K562 (cell line): ENCODE measurements at regions not wholly inside any gene's neighbourhood (a gene's known extent, or its start where the extent isn't known, plus 50 kb on each side); places are given as distances from the start of the nearest gene placed in this dataset.

Source experiments
- ATAC-seq: fragments of 200-7000 bp; cut with Tn5 transposase; 3 replicates; pipeline ENCODE4 v1.9.1; 2020; ENCODE audit warnings: moderate library complexity
- BruUV-seq: library from RNA; stranded (reverse); fragments of 400-500 nt; replicated peaks from 2 replicates; lab custom pipeline; 2021; lab: Mats Ljungman, UMichigan
- CTCF ChIA-PET: fragments of 300-600 bp; formaldehyde crosslinking; extraction: SDS; loops from one replicate; lab custom pipeline; 2021; ENCODE audit warnings: low intra/inter-chr PET ratio; lab: Yijun Ruan, JAX
- POLR2A ChIA-PET: fragments of 300-600, 350-650 bp; sonication (Branson Sonifier 250); formaldehyde crosslinking; extraction: SDS; loops from one replicate; lab custom pipeline; 2021; ENCODE audit warnings: antibody characterized with exemption, inconsistent platforms; lab: Yijun Ruan, JAX
- DNase-seq, 4 experiments: peaks; one replicate each; pipeline versions ENCODE4 v3.0.0 to v3.0.0-alpha.2; 2011 to 2018; ENCODE audit warnings: low spot score in 3 of 4, mixed read lengths in 3 of 4; ENCODE audit errors: extremely low read depth in 1 of 4
- FAIRE-seq: peaks from 2 replicates; lab custom pipeline; 2011; peaks lifted over from hg19 to GRCh38; lab: Jason Lieb, UNC
- H2AFZ ChIP-seq: 2 replicates; pipeline ENCODE4 v1.6.0; 2011; ENCODE audit warnings: low read depth, low read length, control low read depth, inconsistent platforms
- H3K27ac ChIP-seq: fragments of 200-600 bp; 3 replicates; pipeline ENCODE4 v1.8.0; 2011; ENCODE audit warnings: low read depth, mild to moderate bottlenecking, control low read depth, inconsistent platforms, low read length, moderate library complexity, mixed read lengths; ENCODE audit errors: extremely low read depth
- H3K27me3 ChIP-seq, 2 experiments: fragments of 300-600 bp in 1 of 2; 2 replicates in 1 of 2; 3 replicates in 1 of 2; pipeline versions ENCODE4 v1.6.0 to v1.8.0; 2011; ENCODE audit warnings: inconsistent platforms in 2 of 2, low read length in 2 of 2, mild to moderate bottlenecking in 1 of 2, mixed read lengths in 1 of 2, moderate library complexity in 1 of 2; ENCODE audit not compliant: control insufficient read depth in 2 of 2, insufficient read depth in 2 of 2
- H3K36me3 ChIP-seq: fragments of 300-600 bp; 3 replicates; pipeline ENCODE4 v1.8.0; 2011; ENCODE audit warnings: mild to moderate bottlenecking, low read length, inconsistent platforms; ENCODE audit not compliant: control insufficient read depth, insufficient read depth
- H3K4me1 ChIP-seq, 2 experiments: fragments of 200-600 bp in 1 of 2; replicated peaks in 1 of 2; 2 replicates in 1 of 2; 3 replicates in 1 of 2; pipeline versions ENCODE4 v1.5.1 to v1.8.0; 2011; ENCODE audit warnings: inconsistent platforms in 2 of 2, low read length in 2 of 2, mild to moderate bottlenecking in 1 of 2, mixed read lengths in 1 of 2, moderate library complexity in 1 of 2; ENCODE audit not compliant: control insufficient read depth in 2 of 2, insufficient read depth in 2 of 2
- H3K4me2 ChIP-seq: 2 replicates; pipeline ENCODE4 v1.6.1; 2011; ENCODE audit warnings: low read length, control low read depth, inconsistent platforms, mixed read lengths; ENCODE audit not compliant: insufficient read depth
- H3K4me3 ChIP-seq: fragments of 200-600 bp; sonication (generic), shearing (Covaris generic); 2 replicates; pipeline ENCODE4 v1.5.1; 2016; ENCODE audit warnings: control low read depth, inconsistent platforms
- H3K79me2 ChIP-seq: fragments of 200-600 bp; 3 replicates; pipeline ENCODE4 v1.8.0; 2011; ENCODE audit warnings: low read length, inconsistent platforms; ENCODE audit not compliant: control insufficient read depth, insufficient read depth
- H3K9ac ChIP-seq, 2 experiments: 2 replicates each; pipeline versions ENCODE4 v1.6.0 to v1.6.1; 2011; ENCODE audit warnings: low read depth in 2 of 2, low read length in 2 of 2, control low read depth in 1 of 2, inconsistent platforms in 1 of 2, mild to moderate bottlenecking in 1 of 2, mixed read lengths in 1 of 2; ENCODE audit not compliant: insufficient read depth in 1 of 2
- H3K9me1 ChIP-seq: one replicate; pipeline ENCODE4 v1.6.0; 2011; ENCODE audit warnings: inconsistent platforms, mild to moderate bottlenecking, low read length, moderate library complexity; ENCODE audit not compliant: control insufficient read depth, insufficient read depth
- H3K9me3 ChIP-seq: replicated peaks from 2 replicates; pipeline ENCODE4 v1.5.1; 2011; ENCODE audit warnings: low read depth, low read length, inconsistent platforms; ENCODE audit not compliant: control insufficient read depth, insufficient read depth
- H4K20me1 ChIP-seq: replicated peaks from 2 replicates; pipeline ENCODE4 v1.6.1; 2011; ENCODE audit warnings: low read length, inconsistent platforms, mixed read lengths; ENCODE audit not compliant: control insufficient read depth, insufficient read depth
- ELF1 ChIP-seq: fragments of 200-800 bp; sonication (Bioruptor generic); IDR thresholded peaks from 2 replicates; pipeline ENCODE4 v1.6.1; 2016; ENCODE audit warnings: missing genetic modification characterization, missing compliant biosample characterization
- KHSRP ChIP-seq: fragments of 450-650 bp; IDR thresholded peaks from 2 replicates; pipeline ENCODE4 v1.6.1; 2017
- L3MBTL2 ChIP-seq: fragments of 450-650 bp; IDR thresholded peaks from 2 replicates; pipeline ENCODE4 v1.6.1; 2016; ENCODE audit warnings: mild to moderate bottlenecking, moderate library complexity
- PHF20 ChIP-seq: fragments of 450-650 bp; IDR thresholded peaks from 2 replicates; pipeline ENCODE4 v1.6.1; 2018; ENCODE audit not compliant: partially characterized antibody
- RBM14 ChIP-seq: fragments of 200-400 bp; formaldehyde crosslinking; IDR thresholded peaks from 2 replicates; pipeline ENCODE4 v1.6.1; 2018; ENCODE audit warnings: low read depth, mild to moderate bottlenecking, low read length, moderate library complexity, borderline replicate concordance; ENCODE audit not compliant: insufficient read depth
- RCOR1 ChIP-seq, 2 experiments: IDR thresholded peaks; 2 replicates each; pipeline ENCODE4 v1.6.1; 2012; ENCODE audit warnings: low read depth in 2 of 2, low read length in 2 of 2, borderline replicate concordance in 1 of 2, improper control_type of control experiment in 1 of 2
- ZNF274 ChIP-seq: IDR thresholded peaks from 2 replicates; pipeline ENCODE4 v1.6.1; 2011; ENCODE audit warnings: low read depth, mild to moderate bottlenecking, low read length, moderate library complexity, borderline replicate concordance
- WGBS: fragments of 100-300 bp; shearing (Covaris generic); methylation state at CpG from one replicate; pipeline ENCODE4 v1.1.6; 2016; ENCODE audit warnings: low coverage, mixed read lengths; ENCODE audit not compliant: insufficient coverage; ENCODE audit errors: missing lambda C conversion rate; 5-methylcytosine and 5-hydroxymethylcytosine counted together
- in situ Hi-C: fragments of 300-500 bp; cut with MboI; formaldehyde crosslinking; loops from 4 replicates; pipeline ENCODE4 v1.15.0; 2018; ENCODE audit warnings: inconsistent platforms, mixed read lengths
- intact Hi-C: fragments of 100-400 bp; cut with micrococcal nuclease; formaldehyde crosslinking; loops from 2 replicates; pipeline ENCODE4 v1.14.2; 2022
- TF ChIP-seq, protein P1 (sequence below): fragments of 450-650 bp; formaldehyde crosslinking; IDR thresholded peaks from 2 replicates; pipeline ENCODE4 v1.4.0; 2020; ENCODE audit warnings: mild to moderate bottlenecking, mixed read lengths
- TF ChIP-seq, protein P2 (sequence below), 2 experiments: fragments of 450-650 bp; formaldehyde crosslinking in 1 of 2; IDR thresholded peaks; 2 replicates each; pipeline versions ENCODE4 v1.4.0 to v1.6.1; 2014 to 2020; ENCODE audit warnings: mild to moderate bottlenecking in 2 of 2, borderline replicate concordance in 1 of 2, low read depth in 1 of 2
- TF ChIP-seq, protein P3 (sequence below): fragments of 250-450 bp; sonication (Bioruptor Pico); IDR thresholded peaks from 2 replicates; pipeline ENCODE4 v1.9.0; 2021; ENCODE audit warnings: mild to moderate bottlenecking

DNA sequence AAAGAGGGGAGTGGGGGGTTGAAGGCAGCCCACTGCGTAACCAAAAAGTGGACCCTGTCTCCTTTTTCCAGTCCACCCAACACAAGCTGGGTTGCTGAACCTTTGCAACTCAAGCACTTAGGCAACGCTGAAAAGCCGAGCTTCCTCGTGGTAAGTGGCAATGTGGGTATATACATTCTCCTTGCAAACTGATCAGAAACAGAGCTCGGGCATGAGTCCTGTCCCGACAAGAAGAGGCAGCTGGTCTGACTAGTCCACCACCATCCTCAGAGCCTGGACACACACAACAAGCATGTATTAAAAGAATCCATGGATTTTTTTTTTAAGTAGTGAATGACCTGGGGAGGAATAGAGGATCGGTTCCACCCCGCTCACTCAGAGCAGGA is 240.6 kb upstream of the ZNF507 start:
- no peaks in the 10 kb centered on the region for H3K9me3 ChIP-seq
- no peaks in the 10 kb centered on the region for H4K20me1 ChIP-seq
- H2AFZ ChIP-seq = no peak overlapping the region
- no peaks in the 10 kb centered on the region for H3K79me2 ChIP-seq
- FAIRE-seq = no peak
- H3K4me3 ChIP-seq = no peak overlapping the region
- H3K4me2 ChIP-seq = no peak overlapping the region
- no peak for ATAC-seq
- H3K9ac ChIP-seq = no peak overlapping the region
- in situ Hi-C loops (no loop called here), intact Hi-C loops (no loop called here)
- 3% methylated on average over 7 of the region's 8 CpGs for WGBS
- ChIA-PET POLR2A (interaction anchor here (0.7 to 1.6 kb wide), 2 partner anchors 28 to 1398 kb away, joined by 3 read pairs; no protein-coding TSS in a partner anchor), CTCF (no interaction called here)
- H3K27me3 ChIP-seq = peaks cover 10 to 21% of the 10 kb centered on the region in 2 experiments; a peak in 3 of 5 replicates
- H3K9me1 ChIP-seq = no peaks in the 10 kb centered on the region
- no TSS peak for BruUV-seq
- DNase-seq = no peak
- H3K36me3 ChIP-seq = no peaks in the 10 kb centered on the region
- no peak overlapping the region for H3K27ac ChIP-seq
- no peaks in the 10 kb centered on the region for H3K4me1 ChIP-seq
- TF ChIP-seq RCOR1 (IDR thresholded peaks at IDR 0.05; ENCODE audit: borderline replicate concordance in 1 of 2, low read depth in 2 of 2, low read length in 2 of 2) (no peak), ELF1 (no peak), ZNF274 (no peak), RBM14 (no peak), PHF20 (no peak), KHSRP (no peak), L3MBTL2 (no peak)
- TF ChIP-seq, protein P1, sequence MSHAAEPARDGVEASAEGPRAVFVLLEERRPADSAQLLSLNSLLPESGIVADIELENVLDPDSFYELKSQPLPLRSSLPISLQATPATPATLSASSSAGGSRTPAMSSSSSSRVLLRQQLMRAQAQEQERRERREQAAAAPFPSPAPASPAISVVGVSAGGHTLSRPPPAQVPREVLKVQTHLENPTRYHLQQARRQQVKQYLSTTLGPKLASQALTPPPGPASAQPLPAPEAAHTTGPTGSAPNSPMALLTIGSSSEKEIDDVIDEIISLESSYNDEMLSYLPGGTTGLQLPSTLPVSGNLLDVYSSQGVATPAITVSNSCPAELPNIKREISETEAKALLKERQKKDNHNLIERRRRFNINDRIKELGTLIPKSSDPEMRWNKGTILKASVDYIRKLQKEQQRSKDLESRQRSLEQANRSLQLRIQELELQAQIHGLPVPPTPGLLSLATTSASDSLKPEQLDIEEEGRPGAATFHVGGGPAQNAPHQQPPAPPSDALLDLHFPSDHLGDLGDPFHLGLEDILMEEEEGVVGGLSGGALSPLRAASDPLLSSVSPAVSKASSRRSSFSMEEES = no peak
- TF ChIP-seq, protein P2, sequence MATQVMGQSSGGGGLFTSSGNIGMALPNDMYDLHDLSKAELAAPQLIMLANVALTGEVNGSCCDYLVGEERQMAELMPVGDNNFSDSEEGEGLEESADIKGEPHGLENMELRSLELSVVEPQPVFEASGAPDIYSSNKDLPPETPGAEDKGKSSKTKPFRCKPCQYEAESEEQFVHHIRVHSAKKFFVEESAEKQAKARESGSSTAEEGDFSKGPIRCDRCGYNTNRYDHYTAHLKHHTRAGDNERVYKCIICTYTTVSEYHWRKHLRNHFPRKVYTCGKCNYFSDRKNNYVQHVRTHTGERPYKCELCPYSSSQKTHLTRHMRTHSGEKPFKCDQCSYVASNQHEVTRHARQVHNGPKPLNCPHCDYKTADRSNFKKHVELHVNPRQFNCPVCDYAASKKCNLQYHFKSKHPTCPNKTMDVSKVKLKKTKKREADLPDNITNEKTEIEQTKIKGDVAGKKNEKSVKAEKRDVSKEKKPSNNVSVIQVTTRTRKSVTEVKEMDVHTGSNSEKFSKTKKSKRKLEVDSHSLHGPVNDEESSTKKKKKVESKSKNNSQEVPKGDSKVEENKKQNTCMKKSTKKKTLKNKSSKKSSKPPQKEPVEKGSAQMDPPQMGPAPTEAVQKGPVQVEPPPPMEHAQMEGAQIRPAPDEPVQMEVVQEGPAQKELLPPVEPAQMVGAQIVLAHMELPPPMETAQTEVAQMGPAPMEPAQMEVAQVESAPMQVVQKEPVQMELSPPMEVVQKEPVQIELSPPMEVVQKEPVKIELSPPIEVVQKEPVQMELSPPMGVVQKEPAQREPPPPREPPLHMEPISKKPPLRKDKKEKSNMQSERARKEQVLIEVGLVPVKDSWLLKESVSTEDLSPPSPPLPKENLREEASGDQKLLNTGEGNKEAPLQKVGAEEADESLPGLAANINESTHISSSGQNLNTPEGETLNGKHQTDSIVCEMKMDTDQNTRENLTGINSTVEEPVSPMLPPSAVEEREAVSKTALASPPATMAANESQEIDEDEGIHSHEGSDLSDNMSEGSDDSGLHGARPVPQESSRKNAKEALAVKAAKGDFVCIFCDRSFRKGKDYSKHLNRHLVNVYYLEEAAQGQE (IDR thresholded peaks at IDR 0.05; ENCODE audit: borderline replicate concordance) = no peak
- TF ChIP-seq, protein P2 (CRISPR knock-in tag; IDR thresholded peaks at IDR 0.05; ENCODE audit: low read depth) = no peak
- TF ChIP-seq, protein P3, sequence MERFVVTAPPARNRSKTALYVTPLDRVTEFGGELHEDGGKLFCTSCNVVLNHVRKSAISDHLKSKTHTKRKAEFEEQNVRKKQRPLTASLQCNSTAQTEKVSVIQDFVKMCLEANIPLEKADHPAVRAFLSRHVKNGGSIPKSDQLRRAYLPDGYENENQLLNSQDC (CRISPR knock-in tag) = no peak
